H7 (cell line): ENCODE measurements at regions not wholly inside any gene's neighbourhood (a gene's known extent, or its start where the extent isn't known, plus 50 kb on each side); places are given as distances from the start of the nearest gene placed in this dataset.
"Not testable (repeated sequence)": the region's sequence is repeated elsewhere in the genome, so short reads cannot be mapped to it uniquely, and the experiment has no call there.

Experiments used
- DNase-seq: peaks from one replicate; pipeline ENCODE4 v3.0.0; 2012
- H3K27me3 ChIP-seq: 2 replicates; pipeline ENCODE4 v1.6.0; 2011; ENCODE audit warnings: mild to moderate bottlenecking, low read length; ENCODE audit not compliant: control insufficient read depth, insufficient read depth
- H3K36me3 ChIP-seq: replicated peaks from 2 replicates; pipeline ENCODE4 v1.5.1; 2011; ENCODE audit warnings: low read length; ENCODE audit not compliant: control insufficient read depth, insufficient read depth
- H3K4me3 ChIP-seq: 2 replicates; pipeline ENCODE4 v1.5.1; 2011; ENCODE audit warnings: low read depth, mild to moderate bottlenecking, control low read depth, low read length, moderate library complexity; ENCODE audit not compliant: insufficient read depth

DNA sequence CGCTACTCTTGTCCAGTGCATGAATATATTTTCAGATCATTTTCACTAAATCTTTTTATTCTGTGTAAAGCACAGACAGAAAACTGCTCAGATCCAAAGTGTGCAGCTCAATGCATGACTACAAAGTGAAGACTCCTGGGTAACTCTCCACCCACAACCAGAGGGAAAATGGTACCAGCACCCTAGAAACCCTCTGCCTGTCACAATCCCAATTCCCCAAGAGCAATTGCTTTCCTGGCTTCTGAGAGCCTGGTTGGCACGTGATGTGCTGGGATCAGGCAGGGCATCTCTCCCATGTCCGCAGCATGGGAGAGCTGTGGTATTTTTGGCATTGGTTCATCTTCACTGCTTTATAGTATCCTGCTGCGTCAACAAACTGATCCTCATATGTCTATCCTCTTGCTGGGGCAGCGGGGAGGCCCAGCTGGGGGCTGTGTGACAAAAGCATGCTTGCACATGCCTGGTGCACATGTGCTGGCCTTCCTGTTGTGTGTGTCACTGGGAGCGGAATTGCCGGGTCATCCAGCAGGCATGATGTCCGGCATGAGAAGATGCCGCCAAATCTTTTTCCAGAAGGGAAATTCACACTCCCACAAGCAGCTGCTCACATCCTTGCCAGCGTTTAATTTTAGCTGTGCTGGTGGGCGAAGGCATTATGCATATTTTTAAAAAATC lies 278.9 kb upstream of the FOXF1 start:
- DNase-seq: no peak
- Histone ChIP-seq H3K27me3 (no peaks in the 10 kb centered on the region), H3K4me3 (no peak overlapping the region), H3K36me3 (no peaks in the 10 kb centered on the region)

DNA sequence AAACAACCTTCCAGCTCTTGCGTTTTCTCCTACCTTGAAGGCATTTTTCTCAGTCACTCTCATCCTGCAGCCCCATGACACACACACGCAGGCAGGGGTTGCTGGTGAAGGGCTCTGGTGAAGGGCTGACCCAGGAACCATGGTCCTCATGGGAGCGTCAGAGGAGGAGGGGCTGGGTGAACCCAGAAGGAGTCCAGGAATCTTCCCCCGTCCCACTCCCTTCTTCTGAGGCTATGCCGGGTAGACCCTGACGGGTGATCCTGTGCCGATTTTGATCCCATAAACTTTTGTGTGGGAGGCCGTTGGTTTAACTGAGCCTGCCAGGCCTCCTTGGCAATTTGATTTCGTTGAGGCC lies 278.4 kb upstream of the FOXF1 start:
- H3K4me3 ChIP-seq: no peak overlapping the region
- no peaks in the 10 kb centered on the region for H3K27me3 ChIP-seq
- no peaks in the 10 kb centered on the region for H3K36me3 ChIP-seq
- DNase-seq: no peak

DNA sequence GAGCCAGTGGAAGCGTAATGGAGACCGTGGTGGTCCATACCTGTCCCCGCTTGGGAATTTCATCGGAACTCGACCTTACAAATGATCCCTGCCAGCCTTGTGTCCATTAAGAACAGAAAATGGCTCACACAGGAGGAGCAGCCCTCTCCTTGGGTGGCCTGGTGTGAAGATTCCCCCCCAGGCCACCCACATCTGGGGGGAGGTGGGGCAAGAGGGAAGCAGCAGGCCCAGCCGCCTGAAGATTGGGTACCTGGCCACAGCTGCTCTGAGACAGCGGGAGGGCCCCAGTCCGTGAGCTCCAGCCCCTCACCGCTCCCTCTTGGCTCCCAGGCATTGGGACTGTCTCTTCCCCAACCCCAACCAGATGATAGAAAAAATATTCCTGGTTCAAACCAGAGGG lies 277.8 kb upstream of the FOXF1 start:
- Histone ChIP-seq H3K4me3 (no peak overlapping the region), H3K27me3 (no peaks in the 10 kb centered on the region), H3K36me3 (no peaks in the 10 kb centered on the region)
- DNase-seq: no peak

DNA sequence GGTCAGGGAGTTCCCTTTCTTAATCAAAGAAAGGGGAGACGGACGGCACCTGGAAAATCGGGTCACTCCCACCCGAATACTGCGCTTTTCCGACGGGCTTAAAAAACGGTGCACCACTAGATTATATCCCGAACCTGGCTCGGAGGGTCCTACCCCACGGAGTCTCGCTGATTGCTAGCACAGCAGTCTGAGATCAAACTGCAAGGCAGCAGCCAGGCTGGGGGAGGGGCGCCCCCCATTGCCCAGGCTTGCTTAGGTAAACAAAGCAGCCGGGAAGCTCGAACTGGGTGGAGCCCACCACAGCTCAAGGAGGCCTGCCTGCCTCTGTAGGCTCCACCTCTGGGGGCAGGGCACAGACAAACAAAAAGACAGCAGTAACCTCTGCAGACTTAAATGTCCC lies 276.8 kb upstream of the FOXF1 start:
- H3K27me3 ChIP-seq, H3K4me3 ChIP-seq, DNase-seq, H3K36me3 ChIP-seq: not testable (repeated sequence)

DNA sequence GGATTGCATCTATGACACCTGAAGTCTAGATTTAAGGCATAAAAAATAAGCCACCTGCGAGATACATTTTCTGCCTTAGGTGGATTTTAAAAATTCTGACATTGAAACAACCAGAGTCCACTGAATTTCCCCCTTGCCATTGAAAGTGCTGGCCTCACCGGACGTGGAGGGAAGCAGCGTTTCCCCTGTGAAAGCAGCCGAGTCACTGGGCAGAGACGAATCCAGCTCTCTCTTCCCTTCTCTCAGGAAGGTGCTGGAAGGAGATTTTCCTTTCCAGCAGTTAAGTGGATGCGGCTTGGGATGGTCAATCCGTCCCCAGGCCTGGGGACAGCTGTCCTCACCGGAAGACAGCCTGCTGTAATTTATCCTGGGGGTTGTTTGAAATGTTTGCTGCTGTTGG lies 270.9 kb upstream of the FOXF1 start:
- Histone ChIP-seq H3K4me3 (no peak overlapping the region), H3K27me3 (no peaks in the 10 kb centered on the region)
- DNase-seq: no peak

DNA sequence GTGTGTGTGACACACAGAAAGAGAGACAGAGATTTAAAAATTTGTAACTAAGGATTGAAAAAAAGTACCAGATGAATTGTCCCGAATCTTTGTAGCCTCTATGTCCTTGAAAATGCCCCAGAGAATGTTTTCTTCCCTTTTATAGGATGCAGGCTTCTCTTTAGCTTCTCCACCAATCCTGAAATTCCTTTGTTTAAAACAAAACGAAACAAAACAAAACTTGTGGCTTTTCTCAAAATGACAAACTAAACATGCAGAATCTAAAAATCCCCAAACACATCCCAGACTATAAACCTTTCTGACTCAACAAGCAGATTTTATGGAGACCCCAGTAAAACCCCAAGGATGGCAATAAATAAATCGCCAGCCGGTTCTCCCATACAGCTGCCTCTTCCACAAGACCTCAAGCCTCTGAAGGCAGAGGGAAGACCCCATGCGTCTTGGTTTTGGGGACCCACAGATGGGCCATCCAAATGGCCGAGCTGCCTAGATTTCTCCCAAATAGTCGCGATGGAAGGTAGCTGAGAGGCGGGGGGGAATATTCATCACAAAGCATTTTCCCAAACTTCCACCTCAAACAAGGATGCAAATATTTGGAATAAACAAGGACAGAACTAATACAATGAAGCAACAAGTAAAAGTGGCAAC lies 269.5 kb upstream of the FOXF1 start:
- Histone ChIP-seq H3K36me3 (no peaks in the 10 kb centered on the region), H3K27me3 (no peaks in the 10 kb centered on the region), H3K4me3 (no peak overlapping the region)
- DNase-seq: no peak

More for the DNA sequence above, 270.9 kb upstream of the FOXF1 start:
- H3K36me3 ChIP-seq: no peaks in the 10 kb centered on the region

DNA sequence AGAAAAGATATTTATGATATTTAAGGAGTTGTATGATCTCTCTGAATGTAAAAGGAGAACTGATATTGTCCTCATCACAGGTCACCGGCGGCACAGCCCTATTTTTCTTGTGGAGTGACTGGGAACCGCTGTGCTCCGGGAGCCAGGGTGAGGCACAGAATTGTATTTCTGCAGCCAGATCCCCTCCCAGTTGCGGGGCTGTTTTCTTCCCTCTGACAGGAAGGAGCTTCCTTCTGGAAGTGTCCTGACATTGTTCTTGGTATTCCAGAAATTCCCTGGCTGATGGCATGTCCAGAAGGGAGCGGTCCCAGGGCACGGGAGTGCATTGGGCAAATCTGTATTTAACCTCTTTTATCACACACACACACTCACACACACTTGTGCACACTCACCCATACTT lies 268.6 kb upstream of the FOXF1 start:
- no peak for DNase-seq
- Histone ChIP-seq H3K27me3 (no peaks in the 10 kb centered on the region), H3K36me3 (no peaks in the 10 kb centered on the region), H3K4me3 (no peak overlapping the region)

DNA sequence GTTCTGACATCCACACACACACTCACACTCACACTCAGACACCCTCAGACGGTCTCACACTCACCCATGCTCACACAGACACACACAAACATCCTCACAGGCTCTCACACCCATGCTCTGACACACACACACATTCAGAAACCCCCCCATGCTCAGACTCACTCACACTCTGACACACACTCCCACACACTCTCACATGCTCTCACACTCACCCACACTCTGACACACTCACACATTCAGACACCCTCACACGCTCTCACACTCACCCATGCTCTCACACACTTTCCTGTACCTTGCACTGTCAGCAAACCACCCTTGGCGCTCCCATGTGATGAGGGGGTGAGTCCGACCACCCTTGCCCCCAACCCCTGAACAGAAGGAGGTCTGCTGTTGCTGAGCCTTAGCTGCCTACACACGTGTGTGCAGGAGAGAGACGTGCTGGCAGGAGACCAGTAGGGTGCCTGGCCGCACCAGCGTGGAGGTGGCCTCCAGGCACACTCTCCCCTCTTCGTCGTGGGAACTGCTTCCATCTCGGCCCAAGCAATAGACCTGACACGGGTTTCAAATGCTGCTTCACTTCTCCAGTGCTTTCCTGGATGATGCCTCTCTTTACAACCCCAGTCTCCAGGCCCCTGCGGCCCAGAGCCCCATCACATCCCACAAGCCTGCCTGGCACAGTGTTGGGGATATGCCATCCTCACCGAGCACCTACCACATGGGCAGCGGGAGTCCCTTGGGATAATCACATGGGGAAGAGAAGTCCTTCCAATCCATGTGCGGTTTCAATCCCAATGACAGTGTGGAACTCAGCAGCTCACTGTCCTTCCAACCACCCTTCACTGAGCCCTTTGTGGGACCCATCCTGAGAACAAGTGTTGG lies 267.8 kb upstream of the FOXF1 start:
- DNase-seq: no peak
- Histone ChIP-seq H3K4me3 (no peak overlapping the region), H3K36me3 (no peaks in the 10 kb centered on the region), H3K27me3 (no peaks in the 10 kb centered on the region)

DNA sequence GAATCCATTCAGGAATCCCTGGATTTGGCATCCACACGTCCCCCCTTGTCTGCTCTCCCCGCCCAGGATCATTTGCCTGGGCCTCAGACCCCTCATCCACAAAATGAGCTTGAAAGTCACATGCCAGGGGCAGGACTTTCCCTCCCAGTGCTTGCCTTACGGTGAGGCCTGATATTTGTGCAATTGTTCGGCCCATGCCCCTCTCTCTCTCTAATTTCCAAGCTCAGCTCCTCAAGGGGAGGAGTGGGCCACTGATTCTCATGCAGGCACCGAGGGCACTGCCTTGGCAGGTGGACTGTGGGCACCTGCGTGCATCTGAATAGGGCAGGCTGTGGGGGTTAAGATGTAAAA lies 267.2 kb upstream of the FOXF1 start:
- no peak for DNase-seq
- no peaks in the 10 kb centered on the region for H3K36me3 ChIP-seq
- no peak overlapping the region for H3K4me3 ChIP-seq
- H3K27me3 ChIP-seq: no peaks in the 10 kb centered on the region

DNA sequence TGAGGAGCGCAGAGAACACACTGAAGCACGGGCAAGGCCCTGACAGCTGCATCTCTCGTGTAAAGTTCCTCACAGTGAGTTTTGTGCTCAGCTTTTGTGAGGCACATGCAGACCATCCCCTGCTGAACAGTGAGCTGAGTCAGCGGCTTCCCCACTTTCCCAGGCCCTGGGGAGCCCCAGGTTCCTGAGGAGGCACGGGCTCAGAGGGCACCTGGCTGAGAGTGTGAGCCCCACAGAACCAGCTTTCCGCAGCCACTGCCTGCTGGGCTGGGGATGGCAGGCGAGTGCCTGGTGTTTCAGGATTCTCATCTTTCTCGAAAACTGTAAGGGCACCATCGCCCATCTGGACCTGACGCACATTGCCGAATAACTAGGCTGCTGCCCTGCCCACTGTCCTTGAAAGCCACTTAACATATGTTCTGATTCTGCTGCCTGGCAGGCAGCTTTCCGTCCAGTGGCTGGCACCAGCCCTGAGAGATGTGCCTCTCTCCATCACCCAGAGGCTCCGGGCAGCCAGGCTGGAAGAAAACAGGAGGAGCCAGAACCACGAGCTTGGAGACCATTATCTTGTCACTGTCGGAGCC lies 266.7 kb upstream of the FOXF1 start:
- Histone ChIP-seq H3K36me3 (no peaks in the 10 kb centered on the region), H3K4me3 (no peak overlapping the region), H3K27me3 (no peaks in the 10 kb centered on the region)
- no peak for DNase-seq

DNA sequence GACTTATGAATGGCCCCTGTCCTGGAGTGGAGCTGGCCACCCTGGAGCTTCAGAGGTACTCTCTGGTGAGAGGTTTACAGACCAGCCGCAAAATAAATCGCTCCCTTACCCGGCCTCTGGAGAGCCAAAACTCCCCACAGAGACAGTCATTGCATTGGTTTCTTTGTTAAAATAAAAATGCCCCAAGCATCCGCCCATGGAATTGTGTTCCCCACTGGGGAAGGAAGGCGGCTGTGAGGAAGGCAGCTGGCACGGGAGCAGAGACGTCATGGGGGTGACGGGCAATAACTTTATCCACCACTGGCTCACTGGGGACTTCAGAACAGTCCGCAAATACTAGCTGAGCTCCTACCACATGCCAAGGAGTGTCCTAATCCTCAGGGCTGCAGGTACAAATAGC lies 266.2 kb upstream of the FOXF1 start:
- Histone ChIP-seq H3K4me3 (no peak overlapping the region), H3K27me3 (no peaks in the 10 kb centered on the region), H3K36me3 (no peaks in the 10 kb centered on the region)
- DNase-seq: no peak

DNA sequence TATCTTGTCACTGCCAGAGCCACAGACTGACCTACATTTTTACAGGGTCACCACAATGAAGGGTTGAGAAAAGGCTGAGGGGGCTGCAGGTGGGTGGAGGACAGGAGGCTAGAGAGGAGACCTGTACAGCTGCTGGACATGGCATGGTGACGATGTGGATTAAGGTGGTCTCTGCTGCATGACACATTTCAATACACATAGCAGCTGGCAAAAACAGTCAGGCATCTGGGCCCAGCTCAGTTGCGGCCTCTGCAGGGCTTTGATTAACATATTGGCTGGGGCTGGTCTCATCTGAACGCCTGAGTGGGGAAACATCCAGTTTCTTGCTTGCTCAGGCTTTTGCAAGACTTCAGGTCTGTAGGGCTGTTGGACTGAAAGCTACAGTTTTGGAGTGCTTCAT lies 265.4 kb upstream of the FOXF1 start:
- Histone ChIP-seq H3K36me3 (no peaks in the 10 kb centered on the region), H3K27me3 (no peaks in the 10 kb centered on the region), H3K4me3 (no peak overlapping the region)
- no peak for DNase-seq

DNA sequence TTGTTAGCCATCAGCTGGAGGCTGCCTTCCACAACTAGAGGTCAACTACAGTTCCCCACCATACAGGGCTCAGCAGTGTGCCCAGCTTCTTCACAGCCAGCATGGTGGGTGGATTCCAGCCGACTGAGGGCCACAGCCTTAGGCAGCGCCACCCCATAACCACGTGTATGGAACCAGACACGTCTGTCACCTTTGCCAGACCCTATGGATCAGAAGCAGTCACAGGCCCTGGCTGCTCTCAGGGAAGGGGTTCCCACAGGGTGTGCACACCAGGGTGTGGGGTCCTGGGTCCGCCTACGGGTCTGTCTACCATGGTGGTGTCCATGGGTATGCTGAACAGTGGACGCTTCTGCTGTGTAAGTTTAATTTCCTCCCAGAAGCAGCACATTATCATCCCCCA lies 265.0 kb upstream of the FOXF1 start:
- no peak for DNase-seq
- Histone ChIP-seq H3K27me3 (no peaks in the 10 kb centered on the region), H3K36me3 (no peaks in the 10 kb centered on the region), H3K4me3 (no peak overlapping the region)

DNA sequence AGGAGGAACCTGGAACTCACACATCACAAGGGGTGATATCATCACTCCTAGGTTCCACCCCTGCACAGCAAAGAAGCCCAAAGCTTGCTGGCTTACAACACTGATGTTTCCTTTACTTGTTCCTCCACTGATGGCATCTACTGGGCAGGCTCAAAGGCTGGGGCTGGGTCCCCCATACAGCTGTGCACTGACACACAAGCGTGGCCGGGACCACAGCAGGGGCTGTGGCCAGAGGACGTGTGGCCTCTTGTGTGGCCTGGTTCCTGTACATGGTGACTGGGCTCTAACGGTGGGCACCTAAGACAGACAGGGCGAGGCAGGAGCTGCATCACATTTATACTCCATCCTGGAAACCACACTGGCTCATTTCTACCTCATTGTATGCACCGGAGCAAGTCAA lies 264.4 kb upstream of the FOXF1 start:
- no peak overlapping the region for H3K4me3 ChIP-seq
- DNase-seq: no peak
- H3K27me3 ChIP-seq: no peaks in the 10 kb centered on the region
- no peaks in the 10 kb centered on the region for H3K36me3 ChIP-seq
